HG02938 (cell line): ENCODE measurements at regions not wholly inside any gene's neighbourhood (a gene's known extent, or its start where the extent isn't known, plus 50 kb on each side); places are given as distances from the start of the nearest gene placed in this dataset.

Source experiments
- ATAC-seq: cut with Tn5 transposase; IDR thresholded peaks from one replicate; pipeline ENCODE4 v1.9.1; 2021; ENCODE audit warnings: mild to moderate bottlenecking, moderate library complexity; ENCODE audit not compliant: unreplicated experiment

- ATAC-seq = no peak
Observed at GRCh38 chr10:58140691-58141347, 126.9 kb downstream of the IPMK start.

GRCh38 chr10:58140054-58140453 lies 127.6 kb downstream of the IPMK start:
- ATAC-seq = no peak

GRCh38 chr10:58137813-58138212 lies 129.9 kb downstream of the IPMK start:
- no peak for ATAC-seq

GRCh38 chr10:58115218-58116050 lies 152.3 kb downstream of the IPMK start:
- no peak for ATAC-seq

- no peak for ATAC-seq
Observed at GRCh38 chr10:58109731-58110130, 158.0 kb downstream of the IPMK start.

- ATAC-seq = no peak
Observed at GRCh38 chr10:58107506-58107905, 160.2 kb downstream of the IPMK start.

GRCh38 chr10:58106211-58107035 lies 161.3 kb downstream of the IPMK start:
- no peak for ATAC-seq

- ATAC-seq = no peak
Observed at GRCh38 chr10:58104351-58104751, 163.3 kb downstream of the IPMK start.

GRCh38 chr10:58102897-58103296 lies 164.8 kb downstream of the IPMK start:
- no peak for ATAC-seq

GRCh38 chr10:58101682-58102081 lies 166.0 kb downstream of the IPMK start:
- no peak for ATAC-seq

GRCh38 chr10:58094985-58095718 lies 172.5 kb downstream of the IPMK start:
- ATAC-seq = no peak

- no peak for ATAC-seq
Observed at GRCh38 chr10:58091886-58092285, 175.8 kb downstream of the IPMK start.

GRCh38 chr10:58089739-58090138 lies 178.0 kb downstream of the IPMK start:
- no peak for ATAC-seq

- no peak for ATAC-seq
Observed at GRCh38 chr10:58087896-58088295, 179.8 kb downstream of the IPMK start.

- ATAC-seq = no peak
Observed at GRCh38 chr10:58086763-58087150, 180.9 kb downstream of the IPMK start.

GRCh38 chr10:58086144-58086762 lies 181.4 kb downstream of the IPMK start:
- peak; percentile 60 for ATAC-seq

GRCh38 chr10:58082248-58082647 lies 185.4 kb downstream of the IPMK start:
- ATAC-seq = no peak

GRCh38 chr10:58081353-58081752 lies 186.3 kb downstream of the IPMK start:
- no peak for ATAC-seq

GRCh38 chr10:58079461-58079860 lies 188.2 kb downstream of the IPMK start:
- no peak for ATAC-seq

- no peak for ATAC-seq
Observed at GRCh38 chr10:58072634-58073033, 195.1 kb downstream of the IPMK start.
